NCI-H82 (cell line): ENCODE measurements at regions not wholly inside any gene's neighbourhood (a gene's known extent, or its start where the extent isn't known, plus 50 kb on each side); places are given as distances from the start of the nearest gene placed in this dataset.
"Not testable (repeated sequence)": the region's sequence is repeated elsewhere in the genome, so short reads cannot be mapped to it uniquely, and the experiment has no call there.

Experiments
- DNase-seq: peaks from one replicate; lab custom pipeline; 2025; lab: John Stamatoyannopoulos, UW

GRCh38 chr6:4374216-4374615 lies 238.8 kb upstream of the ECI2 start:
- DNase-seq: no peak

GRCh38 chr6:4372866-4373265 lies 237.5 kb upstream of the ECI2 start:
- DNase-seq: no peak

- no peak for DNase-seq
Observed at GRCh38 chr6:4371207-4371921, 236.0 kb upstream of the ECI2 start.

- no peak for DNase-seq
Observed at GRCh38 chr6:4370066-4370465, 234.7 kb upstream of the ECI2 start.

GRCh38 chr6:4369616-4370015 lies 234.2 kb upstream of the ECI2 start:
- no peak for DNase-seq

- no peak for DNase-seq
Observed at GRCh38 chr6:4368649-4369048, 233.3 kb upstream of the ECI2 start.

- DNase-seq: no peak
Observed at GRCh38 chr6:4367643-4368042, 232.3 kb upstream of the ECI2 start.

GRCh38 chr6:4366635-4367395 lies 231.4 kb upstream of the ECI2 start:
- no peak for DNase-seq

GRCh38 chr6:4365686-4366085 lies 230.3 kb upstream of the ECI2 start:
- DNase-seq: no peak

- DNase-seq: no peak
Observed at GRCh38 chr6:4364711-4365110, 229.3 kb upstream of the ECI2 start.

- DNase-seq: no peak
Observed at GRCh38 chr6:4364172-4364571, 228.8 kb upstream of the ECI2 start.

- no peak for DNase-seq
Observed at GRCh38 chr6:4363656-4364055, 228.3 kb upstream of the ECI2 start.

GRCh38 chr6:4362326-4362725 lies 227.0 kb upstream of the ECI2 start:
- no peak for DNase-seq

GRCh38 chr6:4360920-4361319 lies 225.5 kb upstream of the ECI2 start:
- no peak for DNase-seq

- DNase-seq: no peak
Observed at GRCh38 chr6:4359108-4359730, 223.8 kb upstream of the ECI2 start.

GRCh38 chr6:4358414-4359107 lies 223.2 kb upstream of the ECI2 start:
- DNase-seq: no peak

- not testable (repeated sequence) for DNase-seq
Observed at GRCh38 chr6:4357660-4358152, 222.3 kb upstream of the ECI2 start.

- no peak for DNase-seq
Observed at GRCh38 chr6:4356899-4357659, 221.7 kb upstream of the ECI2 start.

- no peak for DNase-seq
Observed at GRCh38 chr6:4355241-4355640, 219.9 kb upstream of the ECI2 start.

GRCh38 chr6:4354181-4354580 lies 218.8 kb upstream of the ECI2 start:
- DNase-seq: no peak

GRCh38 chr6:4352731-4353130 lies 217.4 kb upstream of the ECI2 start:
- DNase-seq: no peak

- no peak for DNase-seq
Observed at GRCh38 chr6:4352322-4352669, 216.9 kb upstream of the ECI2 start.
